Body of pancreas (tissue), 4 donors: ENCODE measurements at regions not wholly inside any gene's neighbourhood (a gene's known extent, or its start where the extent isn't known, plus 50 kb on each side); places are given as distances from the start of the nearest gene placed in this dataset.

Experiments used
- CTCF ChIP-seq, 7 experiments: fragments of 450-650 bp in 4 of 7; fragments of 200-600 bp in 3 of 7; sonication (generic) in 3 of 7; IDR thresholded peaks; one replicate each; pipeline ENCODE4 v1.5.1; 2016 to 2019; ENCODE audit warnings: antibody characterized with exemption in 7 of 7
- POLR2A ChIP-seq, 3 donors: fragments of 450-650 bp; IDR thresholded peaks; one replicate each; pipeline ENCODE4 v1.6.1; 2016; ENCODE audit warnings: antibody characterized with exemption in 3 of 3, mild to moderate bottlenecking in 2 of 3

- TF ChIP-seq POLR2A (IDR thresholded peaks at IDR 0.05) (no peak), CTCF (IDR thresholded peaks at IDR 0.05) (no peak)
These were observed 108.1 kb upstream of the IQCM start for GRCh38 chr4:149923736-149924135.
